Keratinocyte (primary cell): ENCODE measurements at regions not wholly inside any gene's neighbourhood (a gene's known extent, or its start where the extent isn't known, plus 50 kb on each side); places are given as distances from the start of the nearest gene placed in this dataset.
"Not testable (repeated sequence)": the region's sequence is repeated elsewhere in the genome, so short reads cannot be mapped to it uniquely, and the experiment has no call there.

Experiments used
- DNase-seq: peaks from one replicate; pipeline ENCODE4 v3.0.0-alpha.2; 2011; ENCODE audit warnings: low read depth, missing footprints, low spot score
- FAIRE-seq: peaks from 2 replicates; lab custom pipeline; 2011; peaks lifted over from hg19 to GRCh38; lab: Jason Lieb, UNC
- H2AFZ ChIP-seq: 2 replicates; pipeline ENCODE4 v1.6.0; 2012; ENCODE audit warnings: low read length, control low read depth, inconsistent platforms; ENCODE audit not compliant: control insufficient read depth
- H3K27ac ChIP-seq: 2 replicates; pipeline ENCODE4 v1.5.1; 2011; ENCODE audit warnings: low read length; ENCODE audit not compliant: control insufficient read depth, insufficient read depth
- H3K27me3 ChIP-seq: 3 replicates; pipeline ENCODE4 v1.6.0; 2011; ENCODE audit warnings: low read length; ENCODE audit not compliant: control insufficient read depth, insufficient read depth; ENCODE audit errors: extremely low read depth
- H3K36me3 ChIP-seq, 2 experiments: 2 replicates in 1 of 2; 3 replicates in 1 of 2; pipeline ENCODE4 v1.5.1; 2011; ENCODE audit warnings: low read length in 2 of 2, mild to moderate bottlenecking in 1 of 2; ENCODE audit not compliant: control insufficient read depth in 2 of 2, insufficient read depth in 2 of 2; ENCODE audit errors: extremely low read depth in 1 of 2
- H3K4me1 ChIP-seq: 3 replicates; pipeline ENCODE4 v1.5.1; 2011; ENCODE audit warnings: low read length; ENCODE audit not compliant: control insufficient read depth, insufficient read depth; ENCODE audit errors: extremely low read depth
- H3K4me2 ChIP-seq: 3 replicates; pipeline ENCODE4 v1.6.0; 2011; ENCODE audit warnings: low read depth, low read length; ENCODE audit not compliant: control insufficient read depth, insufficient read depth; ENCODE audit errors: extremely low read depth
- H3K4me3 ChIP-seq, 3 experiments: fragments of 200-600 bp in 1 of 3; sonication (generic) in 1 of 3; 2 replicates in 2 of 3; 3 replicates in 1 of 3; pipeline ENCODE4 v1.5.1; 2011 to 2016; ENCODE audit warnings: low read length in 3 of 3, mild to moderate bottlenecking in 3 of 3, control low read depth in 2 of 3, inconsistent platforms in 1 of 3, low read depth in 1 of 3, mixed read lengths in 1 of 3, mixed run types in 1 of 3, moderate library complexity in 1 of 3; ENCODE audit not compliant: control insufficient read depth in 2 of 3, insufficient read depth in 2 of 3; ENCODE audit errors: extremely low read depth in 1 of 3
- H3K79me2 ChIP-seq: 2 replicates; pipeline ENCODE4 v1.6.0; 2012; ENCODE audit warnings: low read length; ENCODE audit not compliant: control insufficient read depth, insufficient read depth
- H3K9ac ChIP-seq: 3 replicates; pipeline ENCODE4 v1.6.0; 2011; ENCODE audit warnings: low read length; ENCODE audit not compliant: control insufficient read depth, insufficient read depth; ENCODE audit errors: extremely low read depth
- H3K9me1 ChIP-seq: 3 replicates; pipeline ENCODE4 v1.6.0; 2011; ENCODE audit warnings: low read length; ENCODE audit not compliant: control insufficient read depth, insufficient read depth; ENCODE audit errors: extremely low read depth
- H3K9me3 ChIP-seq: 2 replicates; pipeline ENCODE4 v1.5.1; 2012; ENCODE audit warnings: low read depth, low read length; ENCODE audit not compliant: control insufficient read depth
- H4K20me1 ChIP-seq: 3 replicates; pipeline ENCODE4 v1.6.0; 2011; ENCODE audit warnings: low read length; ENCODE audit not compliant: control insufficient read depth, insufficient read depth; ENCODE audit errors: extremely low read depth
- dilution Hi-C: fragments of 300-500 bp; cut with MboI; formaldehyde crosslinking; loops from one replicate; pipeline ENCODE4 v1.7.0; 2020; ENCODE audit warnings: low sequenced_read_pairs; ENCODE audit not compliant: extremely low pct_ligation_motif_present

DNA sequence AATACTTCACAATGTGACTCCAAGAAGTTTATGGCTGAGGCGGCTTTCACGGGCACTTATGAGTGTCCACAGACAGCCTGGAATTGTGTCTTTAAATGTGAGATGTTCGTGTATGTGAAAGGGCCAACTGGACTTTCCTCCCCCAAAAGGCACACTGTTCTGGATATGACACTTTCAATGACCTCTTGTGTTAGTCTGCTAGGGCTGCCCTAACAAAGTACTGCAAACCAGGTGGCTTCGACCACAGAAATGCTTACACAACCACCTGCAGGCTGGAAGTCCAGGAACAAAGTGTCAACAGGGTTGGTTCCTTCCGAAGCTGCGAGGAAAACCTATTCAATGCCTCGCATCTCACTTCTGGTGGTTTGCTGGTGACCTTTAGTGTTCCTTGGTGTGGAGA lies 281.7 kb downstream of the ANAPC1 start:
- H3K9ac ChIP-seq, H3K4me3 ChIP-seq, FAIRE-seq, H3K4me2 ChIP-seq, dilution Hi-C loops, H3K27ac ChIP-seq, H2AFZ ChIP-seq, H4K20me1 ChIP-seq, DNase-seq, H3K9me3 ChIP-seq, H3K4me1 ChIP-seq, H3K9me1 ChIP-seq, H3K79me2 ChIP-seq, H3K36me3 ChIP-seq, H3K27me3 ChIP-seq: not testable (repeated sequence)

DNA sequence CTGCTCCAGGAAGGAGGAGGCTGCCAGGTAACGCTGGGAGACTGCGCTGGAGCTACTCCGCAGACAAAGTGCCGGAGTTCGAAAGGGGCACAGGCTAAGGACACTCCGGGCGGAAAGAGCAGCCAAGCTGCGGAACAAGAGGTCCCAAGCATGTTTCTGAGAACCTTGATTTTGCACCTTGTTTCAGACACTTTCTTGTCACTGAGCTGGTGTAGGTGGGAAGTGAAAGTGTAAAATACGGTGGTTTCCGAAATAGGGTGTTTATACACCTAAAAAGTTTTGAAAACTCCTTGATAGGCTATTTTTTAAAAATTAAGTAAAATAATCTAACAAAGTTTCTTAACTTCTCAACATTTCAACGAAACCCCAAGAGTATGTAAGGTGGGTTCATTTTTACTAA lies 278.2 kb downstream of the ANAPC1 start:
- dilution Hi-C loops, result not testable (repeated sequence)

GRCh38 chr2:111606632-111607031 lies 277.4 kb downstream of the ANAPC1 start:
- H3K9me3 ChIP-seq, H3K79me2 ChIP-seq, H3K9ac ChIP-seq, DNase-seq, H4K20me1 ChIP-seq, H3K4me1 ChIP-seq, H3K36me3 ChIP-seq, H3K9me1 ChIP-seq, dilution Hi-C loops, H3K4me3 ChIP-seq, H3K27ac ChIP-seq, FAIRE-seq, H2AFZ ChIP-seq, H3K27me3 ChIP-seq, H3K4me2 ChIP-seq: not testable (repeated sequence)

More for the DNA sequence above, 278.2 kb downstream of the ANAPC1 start:
- not testable (repeated sequence) for H3K79me2 ChIP-seq, H3K27me3 ChIP-seq, H4K20me1 ChIP-seq, DNase-seq, H3K9me3 ChIP-seq, H2AFZ ChIP-seq, H3K9ac ChIP-seq, H3K36me3 ChIP-seq, H3K9me1 ChIP-seq, H3K4me3 ChIP-seq, FAIRE-seq, H3K27ac ChIP-seq, H3K4me1 ChIP-seq, H3K4me2 ChIP-seq

GRCh38 chr2:111609146-111609844 lies 274.7 kb downstream of the ANAPC1 start:
- H3K9me3 ChIP-seq, result not testable (repeated sequence)

DNA sequence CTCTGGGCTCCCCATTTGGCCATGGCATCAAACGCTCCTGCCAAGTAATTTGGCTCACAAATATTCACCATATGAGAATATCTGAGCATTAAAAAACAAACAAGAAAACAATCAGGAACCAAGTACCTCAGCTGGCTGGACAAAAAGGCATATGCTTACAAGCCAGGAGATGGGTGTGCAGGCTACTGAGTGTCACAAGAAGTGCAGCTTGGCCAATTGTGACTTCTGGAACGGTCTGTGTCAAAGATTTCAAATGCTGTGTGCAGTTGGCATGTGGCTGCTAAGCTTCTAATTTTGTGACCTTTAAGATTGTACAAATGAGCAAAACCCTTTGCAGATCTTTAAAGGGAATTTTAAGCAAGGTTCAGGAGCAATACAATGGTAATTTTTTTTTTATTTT lies 274.0 kb downstream of the ANAPC1 start:
- H3K9me3 ChIP-seq, H3K79me2 ChIP-seq, H4K20me1 ChIP-seq, H3K27ac ChIP-seq, FAIRE-seq, dilution Hi-C loops, H3K27me3 ChIP-seq, H3K4me2 ChIP-seq, DNase-seq, H3K36me3 ChIP-seq, H3K4me1 ChIP-seq, H3K9me1 ChIP-seq, H3K4me3 ChIP-seq, H2AFZ ChIP-seq, H3K9ac ChIP-seq: not testable (repeated sequence)

More at GRCh38 chr2:111609146-111609844, 274.7 kb downstream of the ANAPC1 start:
- H3K9ac ChIP-seq, dilution Hi-C loops, H3K4me1 ChIP-seq, H3K27me3 ChIP-seq, H3K9me1 ChIP-seq, H4K20me1 ChIP-seq, FAIRE-seq, H3K27ac ChIP-seq, H3K4me3 ChIP-seq, H3K4me2 ChIP-seq, DNase-seq, H2AFZ ChIP-seq, H3K79me2 ChIP-seq, H3K36me3 ChIP-seq: not testable (repeated sequence)
